K562 (cell line): ENCODE measurements at regions not wholly inside any gene's neighbourhood (a gene's known extent, or its start where the extent isn't known, plus 50 kb on each side); places are given as distances from the start of the nearest gene placed in this dataset.

Experiments
- ATAC-seq: fragments of 200-7000 bp; cut with Tn5 transposase; 3 replicates; pipeline ENCODE4 v1.9.1; 2020; ENCODE audit warnings: moderate library complexity
- BruUV-seq: library from RNA; stranded (reverse); fragments of 400-500 nt; replicated peaks from 2 replicates; lab custom pipeline; 2021; lab: Mats Ljungman, UMichigan
- CTCF ChIA-PET: fragments of 300-600 bp; formaldehyde crosslinking; extraction: SDS; loops from one replicate; lab custom pipeline; 2021; ENCODE audit warnings: low intra/inter-chr PET ratio; lab: Yijun Ruan, JAX
- POLR2A ChIA-PET: fragments of 300-600, 350-650 bp; sonication (Branson Sonifier 250); formaldehyde crosslinking; extraction: SDS; loops from one replicate; lab custom pipeline; 2021; ENCODE audit warnings: antibody characterized with exemption, inconsistent platforms; lab: Yijun Ruan, JAX
- DNase-seq, 4 experiments: peaks; one replicate each; pipeline versions ENCODE4 v3.0.0 to v3.0.0-alpha.2; 2011 to 2018; ENCODE audit warnings: low spot score in 3 of 4, mixed read lengths in 3 of 4; ENCODE audit errors: extremely low read depth in 1 of 4
- FAIRE-seq: peaks from 2 replicates; lab custom pipeline; 2011; peaks lifted over from hg19 to GRCh38; lab: Jason Lieb, UNC
- H2AFZ ChIP-seq: 2 replicates; pipeline ENCODE4 v1.6.0; 2011; ENCODE audit warnings: low read depth, low read length, control low read depth, inconsistent platforms
- H3K27ac ChIP-seq: fragments of 200-600 bp; 3 replicates; pipeline ENCODE4 v1.8.0; 2011; ENCODE audit warnings: low read depth, mild to moderate bottlenecking, control low read depth, inconsistent platforms, low read length, moderate library complexity, mixed read lengths; ENCODE audit errors: extremely low read depth
- H3K27me3 ChIP-seq, 2 experiments: fragments of 300-600 bp in 1 of 2; 2 replicates in 1 of 2; 3 replicates in 1 of 2; pipeline versions ENCODE4 v1.6.0 to v1.8.0; 2011; ENCODE audit warnings: inconsistent platforms in 2 of 2, low read length in 2 of 2, mild to moderate bottlenecking in 1 of 2, mixed read lengths in 1 of 2, moderate library complexity in 1 of 2; ENCODE audit not compliant: control insufficient read depth in 2 of 2, insufficient read depth in 2 of 2
- H3K36me3 ChIP-seq: fragments of 300-600 bp; 3 replicates; pipeline ENCODE4 v1.8.0; 2011; ENCODE audit warnings: mild to moderate bottlenecking, low read length, inconsistent platforms; ENCODE audit not compliant: control insufficient read depth, insufficient read depth
- H3K4me1 ChIP-seq, 2 experiments: fragments of 200-600 bp in 1 of 2; replicated peaks in 1 of 2; 2 replicates in 1 of 2; 3 replicates in 1 of 2; pipeline versions ENCODE4 v1.5.1 to v1.8.0; 2011; ENCODE audit warnings: inconsistent platforms in 2 of 2, low read length in 2 of 2, mild to moderate bottlenecking in 1 of 2, mixed read lengths in 1 of 2, moderate library complexity in 1 of 2; ENCODE audit not compliant: control insufficient read depth in 2 of 2, insufficient read depth in 2 of 2
- H3K4me2 ChIP-seq: 2 replicates; pipeline ENCODE4 v1.6.1; 2011; ENCODE audit warnings: low read length, control low read depth, inconsistent platforms, mixed read lengths; ENCODE audit not compliant: insufficient read depth
- H3K4me3 ChIP-seq: fragments of 200-600 bp; sonication (generic), shearing (Covaris generic); 2 replicates; pipeline ENCODE4 v1.5.1; 2016; ENCODE audit warnings: control low read depth, inconsistent platforms
- H3K79me2 ChIP-seq: fragments of 200-600 bp; 3 replicates; pipeline ENCODE4 v1.8.0; 2011; ENCODE audit warnings: low read length, inconsistent platforms; ENCODE audit not compliant: control insufficient read depth, insufficient read depth
- H3K9ac ChIP-seq, 2 experiments: 2 replicates each; pipeline versions ENCODE4 v1.6.0 to v1.6.1; 2011; ENCODE audit warnings: low read depth in 2 of 2, low read length in 2 of 2, control low read depth in 1 of 2, inconsistent platforms in 1 of 2, mild to moderate bottlenecking in 1 of 2, mixed read lengths in 1 of 2; ENCODE audit not compliant: insufficient read depth in 1 of 2
- H3K9me1 ChIP-seq: one replicate; pipeline ENCODE4 v1.6.0; 2011; ENCODE audit warnings: inconsistent platforms, mild to moderate bottlenecking, low read length, moderate library complexity; ENCODE audit not compliant: control insufficient read depth, insufficient read depth
- H3K9me3 ChIP-seq: replicated peaks from 2 replicates; pipeline ENCODE4 v1.5.1; 2011; ENCODE audit warnings: low read depth, low read length, inconsistent platforms; ENCODE audit not compliant: control insufficient read depth, insufficient read depth
- H4K20me1 ChIP-seq: replicated peaks from 2 replicates; pipeline ENCODE4 v1.6.1; 2011; ENCODE audit warnings: low read length, inconsistent platforms, mixed read lengths; ENCODE audit not compliant: control insufficient read depth, insufficient read depth
- PCBP1 ChIP-seq: fragments of 200-400 bp; formaldehyde crosslinking; IDR thresholded peaks from 2 replicates; pipeline ENCODE4 v1.6.1; 2018; ENCODE audit warnings: mild to moderate bottlenecking, low read depth, low read length; ENCODE audit not compliant: poor library complexity, severe bottlenecking
- PCBP2 ChIP-seq: fragments of 200-400 bp; formaldehyde crosslinking; IDR thresholded peaks from 2 replicates; pipeline ENCODE4 v1.6.1; 2018; ENCODE audit warnings: low read length, low read depth, mild to moderate bottlenecking, moderate library complexity; ENCODE audit not compliant: poor library complexity, severe bottlenecking
- POLR2G ChIP-seq: fragments of 200-400 bp; formaldehyde crosslinking; IDR thresholded peaks from 2 replicates; pipeline ENCODE4 v1.6.1; 2017; ENCODE audit warnings: low read depth, mild to moderate bottlenecking, antibody characterized with exemption, low read length, moderate library complexity
- RAD21 ChIP-seq, 2 experiments: fragments of 250-450 bp in 1 of 2; fragments of 450-650 bp in 1 of 2; sonication (Bioruptor Pico) in 1 of 2; formaldehyde crosslinking in 1 of 2; IDR thresholded peaks in 1 of 2; conservative IDR thresholded peaks in 1 of 2; 2 replicates each; pipeline versions ENCODE4 v1.4.0 to v1.8.0; 2020 to 2022; ENCODE audit warnings: mild to moderate bottlenecking in 2 of 2, moderate library complexity in 1 of 2
- REST ChIP-seq, 2 experiments: fragments of 450-650 bp; formaldehyde crosslinking in 1 of 2; IDR thresholded peaks; 2 replicates each; pipeline versions ENCODE4 v1.4.0 to v1.6.1; 2014 to 2020; ENCODE audit warnings: mild to moderate bottlenecking in 2 of 2, borderline replicate concordance in 1 of 2, low read depth in 1 of 2
- ZNF316 ChIP-seq: fragments of 450-650 bp; IDR thresholded peaks from 2 replicates; pipeline ENCODE4 v1.6.1; 2016
- WGBS: fragments of 100-300 bp; shearing (Covaris generic); methylation state at CpG from one replicate; pipeline ENCODE4 v1.1.6; 2016; ENCODE audit warnings: low coverage, mixed read lengths; ENCODE audit not compliant: insufficient coverage; ENCODE audit errors: missing lambda C conversion rate; 5-methylcytosine and 5-hydroxymethylcytosine counted together
- in situ Hi-C: fragments of 300-500 bp; cut with MboI; formaldehyde crosslinking; loops from 4 replicates; pipeline ENCODE4 v1.15.0; 2018; ENCODE audit warnings: inconsistent platforms, mixed read lengths
- intact Hi-C: fragments of 100-400 bp; cut with micrococcal nuclease; formaldehyde crosslinking; loops from 2 replicates; pipeline ENCODE4 v1.14.2; 2022

GRCh38 chr13:38226496-38226895, 123.2 kb upstream of the UFM1 start:
- POLR2A ChIA-PET = no interaction called here
- BruUV-seq = no TSS peak
- no peak for ATAC-seq

DNA sequence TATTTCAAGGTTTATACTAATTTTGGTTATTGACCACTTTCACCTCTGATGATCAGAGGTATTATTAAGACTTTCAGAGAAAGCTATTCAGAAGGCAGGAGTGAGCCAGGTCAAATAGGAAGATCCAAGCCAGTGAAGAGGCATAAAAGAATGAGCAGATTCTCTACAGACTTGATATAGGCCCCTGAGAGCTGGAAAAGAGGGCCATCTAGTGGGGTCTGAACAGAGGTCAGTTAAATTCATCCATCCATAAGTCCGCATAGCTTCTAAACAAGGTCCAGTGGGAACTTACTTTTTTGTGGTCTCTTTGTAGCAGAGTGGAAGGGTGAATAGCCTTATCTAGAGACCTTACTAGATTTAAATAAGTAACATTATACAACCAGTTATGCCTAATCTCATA, 126.6 kb upstream of the UFM1 start:
- no TSS peak for BruUV-seq
- Histone ChIP-seq H3K9me3 (no peaks in the 10 kb centered on the region), H2AFZ (no peak overlapping the region), H3K9me1 (no peaks in the 10 kb centered on the region), H3K27me3 (no peaks in the 10 kb centered on the region), H3K4me3 (no peak overlapping the region), H3K27ac (no peak overlapping the region), H3K9ac (no peak overlapping the region), H3K4me1 (no peaks in the 10 kb centered on the region), H3K36me3 (no peaks in the 10 kb centered on the region), H3K4me2 (no peak overlapping the region), H3K79me2 (no peaks in the 10 kb centered on the region), H4K20me1 (no peaks in the 10 kb centered on the region)
- peak in 3 of 4 experiments; percentile 3 to 12 (median 5) for DNase-seq
- ChIA-PET CTCF (no interaction called here), POLR2A (no interaction called here)
- in situ Hi-C loops (no loop called here), intact Hi-C loops (no loop called here)
- ATAC-seq = 0 out of 3 replicates have a peak, but pooled peaks have one; percentile 43
- FAIRE-seq = no peak
- 25% methylated on average over 1 of the region's 1 CpG for WGBS
- TF ChIP-seq REST (IDR thresholded peaks at IDR 0.05; ENCODE audit: borderline replicate concordance) (peak; percentile 15; the same call in 1 of the 2 replicates), REST (CRISPR knock-in tag; IDR thresholded peaks at IDR 0.05; ENCODE audit: low read depth) (no peak), PCBP2 (no peak), RAD21 (CRISPR knock-in tag; conservative IDR thresholded peaks at IDR 0.05 in 1 of 2, IDR thresholded peaks at IDR 0.05 in 1 of 2) (peak; percentile 39 to 55), PCBP1 (no peak)

More at GRCh38 chr13:38226496-38226895, 123.2 kb upstream of the UFM1 start:
- in situ Hi-C loops = no loop called here
- no peaks in the 10 kb centered on the region for H3K9me3 ChIP-seq
- no peak overlapping the region for H3K4me3 ChIP-seq
- intact Hi-C loops = no loop called here
- no peaks in the 10 kb centered on the region for H3K36me3 ChIP-seq
- H3K9ac ChIP-seq = no peak overlapping the region
- H2AFZ ChIP-seq = no peak overlapping the region
- no peaks in the 10 kb centered on the region for H3K27me3 ChIP-seq
- CTCF ChIA-PET = no interaction called here
- H3K4me1 ChIP-seq = no peaks in the 10 kb centered on the region
- DNase-seq = no peak
- TF ChIP-seq ZNF316 (peak; percentile 24; the same call in 1 of the 2 replicates), POLR2G (no peak)
- no peaks in the 10 kb centered on the region for H3K9me1 ChIP-seq
- no peaks in the 10 kb centered on the region for H3K79me2 ChIP-seq
- no peak overlapping the region for H3K27ac ChIP-seq
- H4K20me1 ChIP-seq = no peaks in the 10 kb centered on the region
- FAIRE-seq = no peak
- H3K4me2 ChIP-seq = no peak overlapping the region
